Natural killer cell (primary cell): ENCODE measurements at regions not wholly inside any gene's neighbourhood (a gene's known extent, or its start where the extent isn't known, plus 50 kb on each side); places are given as distances from the start of the nearest gene placed in this dataset.

Source experiments
- ATAC-seq, 3 donors: fragments of 150-1000 bp in 2 of 3; fragments of 200-7000 bp in 1 of 3; cut with Tn5 transposase; 1 replicate in 1 of 3; 2 replicates in 2 of 3; pipeline ENCODE4 v1.10.0; 2021; ENCODE audit warnings: mild to moderate bottlenecking in 2 of 3, moderate library complexity in 2 of 3
- DNase-seq, 2 donors: peaks; one replicate each; pipeline versions ENCODE4 v3.0.0 to v3.0.0-alpha.2; 2013 to 2021; ENCODE audit warnings: mixed read lengths in 1 of 2
- H3K27ac ChIP-seq: one replicate; pipeline ENCODE4 v1.5.1; 2013; ENCODE audit warnings: mild to moderate bottlenecking, low read length
- H3K27me3 ChIP-seq: one replicate; pipeline ENCODE4 v1.6.1; 2013; ENCODE audit warnings: low read length; ENCODE audit not compliant: control insufficient read depth, insufficient read depth
- H3K36me3 ChIP-seq: one replicate; pipeline ENCODE4 v1.6.1; 2013; ENCODE audit warnings: low read length; ENCODE audit not compliant: control insufficient read depth, insufficient read depth
- H3K4me1 ChIP-seq: one replicate; pipeline ENCODE4 v1.6.1; 2013; ENCODE audit warnings: low read length; ENCODE audit not compliant: control insufficient read depth, insufficient read depth
- H3K4me3 ChIP-seq: one replicate; pipeline ENCODE4 v1.5.1; 2013; ENCODE audit warnings: low read length
- H3K9me3 ChIP-seq: one replicate; pipeline ENCODE4 v1.6.1; 2013; ENCODE audit warnings: low read length; ENCODE audit not compliant: control insufficient read depth, insufficient read depth
- H3K27ac Mint-ChIP-seq, 2 donors: one replicate each; pipeline ENCODE4 v1.8.0; 2022; ENCODE audit warnings: mild to moderate bottlenecking in 2 of 2, mixed read lengths in 2 of 2, moderate library complexity in 1 of 2
- H3K27me3 Mint-ChIP-seq, 2 donors: one replicate each; pipeline ENCODE4 v1.8.0; 2022; ENCODE audit warnings: low read depth in 2 of 2, mixed read lengths in 2 of 2
- H3K36me3 Mint-ChIP-seq: one replicate; pipeline ENCODE4 v1.8.0; 2022; ENCODE audit warnings: mixed read lengths
- H3K4me1 Mint-ChIP-seq, 2 donors: one replicate each; pipeline ENCODE4 v1.8.0; 2022; ENCODE audit warnings: mixed read lengths in 2 of 2
- H3K4me3 Mint-ChIP-seq: one replicate; pipeline ENCODE4 v1.8.0; 2022; ENCODE audit warnings: mild to moderate bottlenecking, moderate library complexity, mixed read lengths
- H3K9me3 Mint-ChIP-seq, 2 donors: one replicate each; pipeline ENCODE4 v1.8.0; 2022; ENCODE audit warnings: mixed read lengths in 2 of 2
- CTCF ChIP-seq: fragments of 200-600 bp; IDR thresholded peaks from one replicate; pipeline ENCODE4 v1.8.0; 2022; ENCODE audit warnings: antibody characterized with exemption
- WGBS: methylation state at CpG from one replicate; pipeline ENCODE4 v1.1.7; 2013; ENCODE audit warnings: missing lambda C conversion rate; ENCODE audit not compliant: insufficient coverage; 5-methylcytosine and 5-hydroxymethylcytosine counted together
- intact Hi-C: fragments of 100-400 bp; cut with micrococcal nuclease; formaldehyde crosslinking; loops from one replicate; pipeline ENCODE4 v1.14.2; 2022

- Mint-ChIP-seq H3K27me3 (no peaks in the 10 kb centered on the region), H3K9me3 (no peaks in the 10 kb centered on the region), H3K27ac (no peak overlapping the region), H3K4me1 (no peaks in the 10 kb centered on the region), H3K4me3 (no peak overlapping the region), H3K36me3 (no peaks in the 10 kb centered on the region)
- Histone ChIP-seq H3K36me3 (no peaks in the 10 kb centered on the region), H3K27me3 (no peaks in the 10 kb centered on the region), H3K4me1 (no peaks in the 10 kb centered on the region), H3K9me3 (no peaks in the 10 kb centered on the region), H3K27ac (no peak overlapping the region), H3K4me3 (no peak overlapping the region)
- DNase-seq = no peak
- 91% methylated on average over 8 of the region's 9 CpGs for WGBS
- intact Hi-C loops = no loop called here
- no peak for TF ChIP-seq CTCF
- no peak for ATAC-seq
Measured at GRCh38 chr4:152269448-152270191, 266.3 kb downstream of the FBXW7 start.

- no peak for TF ChIP-seq CTCF
- H3K27me3 Mint-ChIP-seq = peaks cover 0 to 3% of the 10 kb centered on the region in 2 donors
- no peaks in the 10 kb centered on the region for H3K4me1 Mint-ChIP-seq
- intact Hi-C loops = no loop called here
- no peak overlapping the region for H3K4me3 Mint-ChIP-seq
- no peaks in the 10 kb centered on the region for H3K36me3 Mint-ChIP-seq
- Histone ChIP-seq H3K9me3 (no peaks in the 10 kb centered on the region), H3K4me1 (no peaks in the 10 kb centered on the region), H3K27me3 (no peaks in the 10 kb centered on the region), H3K36me3 (no peaks in the 10 kb centered on the region), H3K4me3 (no peak overlapping the region), H3K27ac (no peak overlapping the region)
- no peak for DNase-seq
- H3K9me3 Mint-ChIP-seq = no peaks in the 10 kb centered on the region
- ATAC-seq = no peak
- WGBS = 35% methylated on average over 3 of the region's 3 CpGs
- no peak overlapping the region for H3K27ac Mint-ChIP-seq
Measured at GRCh38 chr4:152267811-152268210, 268.1 kb downstream of the FBXW7 start.

- Histone ChIP-seq H3K36me3 (no peaks in the 10 kb centered on the region), H3K4me1 (no peaks in the 10 kb centered on the region)
Measured at GRCh38 chr4:152266831-152267480, 268.9 kb downstream of the FBXW7 start.

More at GRCh38 chr4:152266831-152267480, 268.9 kb downstream of the FBXW7 start:
- Histone ChIP-seq H3K27ac (no peak overlapping the region), H3K9me3 (no peaks in the 10 kb centered on the region), H3K27me3 (no peaks in the 10 kb centered on the region), H3K4me3 (no peak overlapping the region)
- H3K36me3 Mint-ChIP-seq = no peaks in the 10 kb centered on the region
- TF ChIP-seq CTCF = no peak
- no peaks in the 10 kb centered on the region for H3K9me3 Mint-ChIP-seq
- peaks cover 3 to 4% of the 10 kb centered on the region in 2 donors for H3K27me3 Mint-ChIP-seq
- DNase-seq (no peak), ATAC-seq (no peak)
- H3K27ac Mint-ChIP-seq = no peak overlapping the region
- intact Hi-C loops = no loop called here
- WGBS = 95% methylated on average over 3 of the region's 3 CpGs
- no peaks in the 10 kb centered on the region for H3K4me1 Mint-ChIP-seq
- H3K4me3 Mint-ChIP-seq = no peak overlapping the region
